ENCODE measurements at regions not wholly inside any gene's neighbourhood (a gene's known extent, or its start where the extent isn't known, plus 50 kb on each side); places are given as distances from the start of the nearest gene placed in this dataset.

DNA sequence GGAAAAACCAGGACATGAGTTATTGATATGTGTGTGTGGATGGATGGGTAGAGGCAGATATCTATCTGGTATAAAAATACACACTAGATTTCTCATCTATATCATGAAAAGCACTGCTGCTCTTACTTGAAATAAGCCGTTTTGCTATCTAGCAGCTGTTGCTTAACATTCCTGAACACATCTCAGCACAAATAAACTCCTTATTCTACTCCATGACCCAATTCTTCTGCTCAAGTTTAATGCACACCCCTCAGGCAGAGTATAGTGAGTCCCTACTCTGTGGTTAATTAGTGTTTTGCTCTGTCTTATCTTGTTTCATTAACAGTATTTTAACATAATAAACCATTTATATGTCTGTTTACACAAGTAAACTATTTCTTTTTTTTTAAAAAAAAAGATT, 134.2 kb downstream of the CBLN2 start:
- Histone ChIP-seq H3K4me1 (ENCODE audit: insufficient read depth, poor library complexity, severe bottlenecking) (no peaks in the 10 kb centered on the region), H3K27ac (ENCODE audit: poor library complexity, severe bottlenecking) (no peak overlapping the region), H3K9me3 (ENCODE audit: severe bottlenecking) (no peaks in the 10 kb centered on the region), H3K4me3 (ENCODE audit: severe bottlenecking) (no peak overlapping the region), H3K27me3 (ENCODE audit: insufficient read depth, poor library complexity, severe bottlenecking) (no peaks in the 10 kb centered on the region), H3K36me3 (ENCODE audit: low read depth) (no peaks in the 10 kb centered on the region)
- ATAC-seq (ENCODE audit: low read depth) (no peak), DNase-seq (ENCODE audit: low spot score) (no peak)
- TF ChIP-seq, protein P1, sequence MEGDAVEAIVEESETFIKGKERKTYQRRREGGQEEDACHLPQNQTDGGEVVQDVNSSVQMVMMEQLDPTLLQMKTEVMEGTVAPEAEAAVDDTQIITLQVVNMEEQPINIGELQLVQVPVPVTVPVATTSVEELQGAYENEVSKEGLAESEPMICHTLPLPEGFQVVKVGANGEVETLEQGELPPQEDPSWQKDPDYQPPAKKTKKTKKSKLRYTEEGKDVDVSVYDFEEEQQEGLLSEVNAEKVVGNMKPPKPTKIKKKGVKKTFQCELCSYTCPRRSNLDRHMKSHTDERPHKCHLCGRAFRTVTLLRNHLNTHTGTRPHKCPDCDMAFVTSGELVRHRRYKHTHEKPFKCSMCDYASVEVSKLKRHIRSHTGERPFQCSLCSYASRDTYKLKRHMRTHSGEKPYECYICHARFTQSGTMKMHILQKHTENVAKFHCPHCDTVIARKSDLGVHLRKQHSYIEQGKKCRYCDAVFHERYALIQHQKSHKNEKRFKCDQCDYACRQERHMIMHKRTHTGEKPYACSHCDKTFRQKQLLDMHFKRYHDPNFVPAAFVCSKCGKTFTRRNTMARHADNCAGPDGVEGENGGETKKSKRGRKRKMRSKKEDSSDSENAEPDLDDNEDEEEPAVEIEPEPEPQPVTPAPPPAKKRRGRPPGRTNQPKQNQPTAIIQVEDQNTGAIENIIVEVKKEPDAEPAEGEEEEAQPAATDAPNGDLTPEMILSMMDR (IDR thresholded peaks at IDR 0.05; ENCODE audit: poor library complexity, severe bottlenecking) = no peak

DNA sequence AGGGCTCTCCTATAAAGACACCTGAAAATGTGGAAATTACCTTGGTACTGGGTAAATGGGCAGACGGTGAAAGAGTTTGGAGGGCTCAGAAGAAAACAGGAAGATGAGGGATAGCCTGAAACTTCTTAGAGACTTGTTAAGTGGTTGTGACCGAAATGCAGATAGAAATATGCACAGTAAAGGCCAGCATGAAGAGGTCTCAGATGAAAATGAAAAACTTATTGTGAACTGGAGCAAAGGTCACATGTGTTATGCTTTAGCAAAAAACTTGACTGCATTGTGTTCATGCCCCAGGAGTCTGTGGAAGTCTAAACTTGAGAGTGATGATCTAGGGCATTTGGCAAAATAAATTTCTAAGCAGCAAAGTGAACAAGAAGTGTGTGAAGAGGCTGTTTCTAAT, 137.1 kb downstream of the CBLN2 start:
- no peaks in the 10 kb centered on the region for H3K9me3 ChIP-seq (ENCODE audit: severe bottlenecking)
- TF ChIP-seq, protein P1 (IDR thresholded peaks at IDR 0.05; ENCODE audit: poor library complexity, severe bottlenecking) = no peak
- H3K4me3 ChIP-seq (ENCODE audit: severe bottlenecking) = no peak overlapping the region
- no peaks in the 10 kb centered on the region for H3K4me1 ChIP-seq (ENCODE audit: insufficient read depth, poor library complexity, severe bottlenecking)
- H3K36me3 ChIP-seq (ENCODE audit: low read depth) = no peaks in the 10 kb centered on the region
- DNase-seq (ENCODE audit: low spot score) = no peak
- H3K27ac ChIP-seq (ENCODE audit: poor library complexity, severe bottlenecking) = no peak overlapping the region
- H3K27me3 ChIP-seq (ENCODE audit: insufficient read depth, poor library complexity, severe bottlenecking) = no peaks in the 10 kb centered on the region
- ATAC-seq (ENCODE audit: low read depth) = no peak

DNA sequence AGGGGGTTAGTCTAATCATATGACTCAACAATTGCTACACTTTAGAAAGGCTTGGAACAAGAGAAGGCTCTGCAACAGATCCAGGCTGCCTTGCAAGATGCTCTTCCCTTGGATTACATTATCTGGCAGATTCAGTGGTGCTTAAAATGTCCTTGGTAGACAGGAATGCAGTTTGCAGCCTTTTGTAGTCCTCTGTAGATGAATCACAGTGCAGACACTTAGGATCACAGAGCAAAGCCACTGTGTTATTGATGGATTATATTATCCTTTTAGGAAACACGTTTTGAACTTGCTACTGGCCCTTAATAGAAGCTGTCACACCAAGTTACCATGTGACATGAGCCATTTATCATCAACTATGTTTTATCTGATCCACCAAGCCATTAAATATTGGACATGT, 152.2 kb downstream of the CBLN2 start:
- no peak overlapping the region for H3K27ac ChIP-seq (ENCODE audit: poor library complexity, severe bottlenecking)
- no peaks in the 10 kb centered on the region for H3K27me3 ChIP-seq (ENCODE audit: insufficient read depth, poor library complexity, severe bottlenecking)
- no peaks in the 10 kb centered on the region for H3K36me3 ChIP-seq (ENCODE audit: low read depth)
- ATAC-seq (ENCODE audit: low read depth) (no peak), DNase-seq (ENCODE audit: low spot score) (no peak)
- H3K4me3 ChIP-seq (ENCODE audit: severe bottlenecking) = no peak overlapping the region
- H3K9me3 ChIP-seq (ENCODE audit: severe bottlenecking) = no peaks in the 10 kb centered on the region
- TF ChIP-seq, protein P1 (IDR thresholded peaks at IDR 0.05; ENCODE audit: poor library complexity, severe bottlenecking) = no peak
- no peaks in the 10 kb centered on the region for H3K4me1 ChIP-seq (ENCODE audit: insufficient read depth, poor library complexity, severe bottlenecking)

DNA sequence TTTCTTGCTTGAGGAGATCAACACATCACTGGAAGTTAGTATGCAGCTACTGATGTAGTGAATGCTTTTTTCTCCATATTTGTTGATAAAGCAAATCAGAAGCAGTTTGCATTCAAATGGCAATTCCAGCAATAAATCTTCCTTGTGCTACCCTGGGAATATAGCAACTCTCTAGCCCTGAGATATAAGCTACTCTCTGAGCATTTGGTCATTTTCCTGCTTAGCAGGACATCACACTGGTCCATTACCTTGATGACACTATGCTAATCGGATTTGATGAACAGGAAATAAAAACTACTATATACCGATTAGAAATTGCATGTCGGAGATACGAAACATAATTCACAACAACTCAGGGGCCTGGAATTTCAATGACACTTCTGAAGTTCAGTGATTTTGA, 152.7 kb downstream of the CBLN2 start:
- no peaks in the 10 kb centered on the region for H3K27me3 ChIP-seq (ENCODE audit: insufficient read depth, poor library complexity, severe bottlenecking)
- ATAC-seq (ENCODE audit: low read depth) (no peak), DNase-seq (ENCODE audit: low spot score) (no peak)
- no peak overlapping the region for H3K27ac ChIP-seq (ENCODE audit: poor library complexity, severe bottlenecking)
- H3K9me3 ChIP-seq (ENCODE audit: severe bottlenecking) = no peaks in the 10 kb centered on the region
- TF ChIP-seq, protein P1 (IDR thresholded peaks at IDR 0.05; ENCODE audit: poor library complexity, severe bottlenecking) = no peak
- no peak overlapping the region for H3K4me3 ChIP-seq (ENCODE audit: severe bottlenecking)
- no peaks in the 10 kb centered on the region for H3K36me3 ChIP-seq (ENCODE audit: low read depth)
- H3K4me1 ChIP-seq (ENCODE audit: insufficient read depth, poor library complexity, severe bottlenecking) = no peaks in the 10 kb centered on the region

DNA sequence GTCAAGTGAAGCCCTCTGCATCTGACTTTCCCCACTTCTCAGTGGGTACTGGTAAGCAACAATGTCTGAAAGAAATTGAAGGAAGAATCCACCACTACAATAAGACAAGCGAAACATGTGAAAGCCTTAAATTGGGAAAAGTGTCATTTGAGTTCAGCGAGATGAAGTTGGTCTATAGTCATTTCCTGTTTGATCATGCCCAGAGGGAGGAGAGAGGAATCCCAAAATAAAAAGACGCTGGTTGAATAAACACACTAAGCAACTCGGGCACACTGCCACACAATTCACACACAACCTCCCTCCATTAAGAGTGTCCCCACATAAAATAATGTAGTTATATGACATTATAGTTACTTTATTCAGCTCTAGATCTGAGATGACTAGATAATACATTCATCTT, 166.1 kb downstream of the CBLN2 start:
- ATAC-seq (ENCODE audit: low read depth) (no peak), DNase-seq (ENCODE audit: low spot score) (no peak)
- TF ChIP-seq, protein P1 (IDR thresholded peaks at IDR 0.05; ENCODE audit: poor library complexity, severe bottlenecking) = no peak
- no peaks in the 10 kb centered on the region for H3K36me3 ChIP-seq (ENCODE audit: low read depth)
- H3K9me3 ChIP-seq (ENCODE audit: severe bottlenecking) = no peaks in the 10 kb centered on the region
- H3K4me1 ChIP-seq (ENCODE audit: insufficient read depth, poor library complexity, severe bottlenecking) = no peaks in the 10 kb centered on the region
- no peak overlapping the region for H3K27ac ChIP-seq (ENCODE audit: poor library complexity, severe bottlenecking)
- no peaks in the 10 kb centered on the region for H3K27me3 ChIP-seq (ENCODE audit: insufficient read depth, poor library complexity, severe bottlenecking)
- no peak overlapping the region for H3K4me3 ChIP-seq (ENCODE audit: severe bottlenecking)
